ENCODE measurements at regions not wholly inside any gene's neighbourhood (a gene's known extent, or its start where the extent isn't known, plus 50 kb on each side); places are given as distances from the start of the nearest gene placed in this dataset.

DNA sequence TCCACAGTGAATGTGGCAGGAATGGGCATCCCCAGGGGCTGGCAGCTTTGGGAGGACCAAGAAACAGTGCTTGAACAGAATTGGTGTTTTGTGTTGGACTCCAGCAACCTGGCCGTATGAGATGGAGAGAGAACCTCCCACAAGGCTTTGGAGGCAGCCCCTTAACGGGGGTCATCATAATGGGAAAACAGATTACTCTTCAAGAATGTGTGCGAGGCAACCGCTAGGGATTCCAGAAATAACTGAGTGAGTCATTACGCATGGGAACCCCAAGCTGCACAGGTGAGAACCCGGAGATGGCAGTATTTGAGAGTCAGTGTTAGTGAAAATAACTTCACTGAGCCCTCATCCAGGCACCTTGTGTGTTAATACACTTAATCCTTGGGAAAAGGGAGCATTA lies 567.8 kb upstream of the TBX3 start:
- no peak overlapping the region for H3K27ac ChIP-seq

GRCh38 chr12:115249671-115250278 lies 565.8 kb upstream of the TBX3 start:
- TF ChIP-seq CTCF (conservative IDR thresholded peaks at IDR 0.05) (no peak), ZFX (IDR thresholded peaks at IDR 0.05) (no peak)
- H3K27ac ChIP-seq: no peak overlapping the region

More for the DNA sequence above, 567.8 kb upstream of the TBX3 start:
- TF ChIP-seq ZFX (IDR thresholded peaks at IDR 0.05): no peak
- TF ChIP-seq CTCF (conservative IDR thresholded peaks at IDR 0.05): no peak

DNA sequence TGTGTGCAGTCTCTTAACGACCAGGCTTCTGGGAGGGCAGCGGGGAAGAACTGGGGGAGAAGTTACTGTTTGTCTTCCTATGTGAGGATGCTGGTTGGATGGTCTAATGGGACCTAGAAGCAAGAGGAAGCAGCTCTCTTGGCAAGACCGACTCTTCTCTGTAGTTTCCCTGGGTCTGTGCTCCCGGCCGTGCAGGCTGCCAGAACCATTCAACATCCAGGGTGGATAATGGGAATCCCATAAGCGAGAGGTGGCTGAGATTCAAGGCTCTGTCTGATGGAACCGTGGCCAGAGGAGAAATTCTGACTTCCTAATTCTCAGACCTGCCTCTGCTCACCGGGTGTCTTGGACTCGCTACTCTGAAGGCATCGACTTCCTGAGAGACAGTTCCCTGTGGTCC lies 561.0 kb upstream of the TBX3 start:
- TF ChIP-seq CTCF (conservative IDR thresholded peaks at IDR 0.05) (no peak), ZFX (IDR thresholded peaks at IDR 0.05) (no peak)
- H3K27ac ChIP-seq: no peak overlapping the region

- H3K27ac ChIP-seq: no peak overlapping the region
- TF ChIP-seq CTCF (conservative IDR thresholded peaks at IDR 0.05): no peak
- TF ChIP-seq ZFX (IDR thresholded peaks at IDR 0.05): no peak
Observed at GRCh38 chr12:115243933-115244628, 560.1 kb upstream of the TBX3 start.

- TF ChIP-seq CTCF (conservative IDR thresholded peaks at IDR 0.05) (no peak), ZFX (IDR thresholded peaks at IDR 0.05) (no peak)
- H3K27ac ChIP-seq: no peak overlapping the region
Observed at GRCh38 chr12:115240251-115240650, 556.3 kb upstream of the TBX3 start.

GRCh38 chr12:115235880-115236279 lies 551.9 kb upstream of the TBX3 start:
- H3K27ac ChIP-seq: no peak overlapping the region

More at GRCh38 chr12:115235880-115236279, 551.9 kb upstream of the TBX3 start:
- TF ChIP-seq CTCF (conservative IDR thresholded peaks at IDR 0.05) (no peak), ZFX (IDR thresholded peaks at IDR 0.05) (no peak)

All from C4-2B (cell line).